ENCODE measurements at regions not wholly inside any gene's neighbourhood (a gene's known extent, or its start where the extent isn't known, plus 50 kb on each side); places are given as distances from the start of the nearest gene placed in this dataset.

- Histone ChIP-seq H3K4me1 (ENCODE audit: control insufficient read depth in 4 of 4, insufficient read depth in 4 of 4, low read length in 3 of 4) (no peaks in the 10 kb centered on the region), H3K36me3 (ENCODE audit: control insufficient read depth in 4 of 4, insufficient read depth in 3 of 4, low read depth in 1 of 4, low read length in 3 of 4) (no peaks in the 10 kb centered on the region), H3K27ac (ENCODE audit: low read depth in 1 of 2, low read length in 2 of 2) (no peak overlapping the region), H3K4me3 (ENCODE audit: low read depth in 1 of 3, low read length in 3 of 3) (no peak overlapping the region), H3K9ac (ENCODE audit: low read depth in 1 of 2, low read length in 2 of 2) (no peak overlapping the region), H3K9me3 (ENCODE audit: control insufficient read depth in 4 of 4, low read length in 3 of 4) (no peaks in the 10 kb centered on the region), H3K27me3 (ENCODE audit: control insufficient read depth in 4 of 4, insufficient read depth in 4 of 4, low read length in 3 of 4) (no peaks in the 10 kb centered on the region)
- DNase-seq (ENCODE audit: low spot score): no peak
- WGBS: 80% methylated on average over 3 of the region's 3 CpGs
- TF ChIP-seq JUND (IDR thresholded peaks at IDR 0.05) (no peak), YY1 (IDR thresholded peaks at IDR 0.05) (no peak), REST (IDR thresholded peaks at IDR 0.05) (no peak), MAX (IDR thresholded peaks at IDR 0.05) (no peak), RXRA (IDR thresholded peaks at IDR 0.05) (no peak), FOXA1 (IDR thresholded peaks at IDR 0.05) (no peak), GABPA (IDR thresholded peaks at IDR 0.05 in 1 of 2, conservative IDR thresholded peaks at IDR 0.05 in 1 of 2) (no peak), EGR1 (IDR thresholded peaks at IDR 0.05; ENCODE audit: low read depth in 2 of 2) (no peak), HNF4A (conservative IDR thresholded peaks at IDR 0.05) (no peak), SP1 (IDR thresholded peaks at IDR 0.05) (no peak)
Observed at GRCh38 chr15:91564631-91565030, 288.9 kb upstream of the SLCO3A1 start.

- H3K27me3 ChIP-seq (ENCODE audit: control insufficient read depth in 4 of 4, insufficient read depth in 4 of 4, low read length in 3 of 4): no peaks in the 10 kb centered on the region
- no peak for DNase-seq (ENCODE audit: low spot score)
- WGBS: 77% methylated on average over 4 of the region's 4 CpGs
- H3K9ac ChIP-seq (ENCODE audit: low read depth in 1 of 2, low read length in 2 of 2): no peak overlapping the region
- H3K36me3 ChIP-seq (ENCODE audit: control insufficient read depth in 4 of 4, insufficient read depth in 3 of 4, low read depth in 1 of 4, low read length in 3 of 4): no peaks in the 10 kb centered on the region
- no peak for TF ChIP-seq HNF4A (conservative IDR thresholded peaks at IDR 0.05)
- TF ChIP-seq ZBTB33 (IDR thresholded peaks at IDR 0.05): no peak
- no peak for TF ChIP-seq RAD21 (IDR thresholded peaks at IDR 0.05)
- TF ChIP-seq ATF3 (IDR thresholded peaks at IDR 0.05): no peak
- TF ChIP-seq TAF1 (conservative IDR thresholded peaks at IDR 0.05): no peak
- TF ChIP-seq JUND (IDR thresholded peaks at IDR 0.05): no peak
- no peak for TF ChIP-seq FOXA1 (IDR thresholded peaks at IDR 0.05)
- no peak for TF ChIP-seq YY1 (IDR thresholded peaks at IDR 0.05)
- no peak for TF ChIP-seq EGR1 (IDR thresholded peaks at IDR 0.05; ENCODE audit: low read depth in 2 of 2)
- no peak for TF ChIP-seq MAX (IDR thresholded peaks at IDR 0.05)
- no peak for TF ChIP-seq HNF4G (IDR thresholded peaks at IDR 0.05)
- TF ChIP-seq REST (IDR thresholded peaks at IDR 0.05): no peak
- no peak for TF ChIP-seq GABPA (IDR thresholded peaks at IDR 0.05 in 1 of 2, conservative IDR thresholded peaks at IDR 0.05 in 1 of 2)
- no peak for TF ChIP-seq CTCF (IDR thresholded peaks at IDR 0.05; ENCODE audit: low read depth, low read length, missing input control)
- TF ChIP-seq FOXA2 (IDR thresholded peaks at IDR 0.05): no peak
- TF ChIP-seq RXRA (IDR thresholded peaks at IDR 0.05): no peak
- H3K9me3 ChIP-seq (ENCODE audit: control insufficient read depth in 4 of 4, low read length in 3 of 4): no peaks in the 10 kb centered on the region
- H3K27ac ChIP-seq (ENCODE audit: low read depth in 1 of 2, low read length in 2 of 2): no peak overlapping the region
- H3K4me3 ChIP-seq (ENCODE audit: low read depth in 1 of 3, low read length in 3 of 3): no peak overlapping the region
- no peaks in the 10 kb centered on the region for H3K4me1 ChIP-seq (ENCODE audit: control insufficient read depth in 4 of 4, insufficient read depth in 4 of 4, low read length in 3 of 4)
Observed at GRCh38 chr15:91566141-91566540, 287.4 kb upstream of the SLCO3A1 start.
